Spleen (tissue), 7 donors: ENCODE measurements at regions not wholly inside any gene's neighbourhood (a gene's known extent, or its start where the extent isn't known, plus 50 kb on each side); places are given as distances from the start of the nearest gene placed in this dataset.

ENCODE experiments used
- POLR2A ChIP-seq, 3 donors: fragments of 450-650 bp; IDR thresholded peaks; one replicate each; pipeline ENCODE4 v1.5.1; 2017; ENCODE audit warnings: antibody characterized with exemption in 3 of 3, mild to moderate bottlenecking in 1 of 3
- TF ChIP-seq, protein P1 (sequence below), 11 experiments: fragments of 200-600 bp in 7 of 11; fragments of 450-650 bp in 4 of 11; sonication (generic) in 4 of 11; IDR thresholded peaks in 8 of 11; conservative IDR thresholded peaks in 3 of 11; 1 replicate in 7 of 11; 2 replicates in 4 of 11; pipeline versions ENCODE4 v1.4.0 to v1.8.0; 2016 to 2021; ENCODE audit warnings: antibody characterized with exemption in 11 of 11, inconsistent platforms in 4 of 11, mild to moderate bottlenecking in 1 of 11
- donor health status: DM: no; HTN: no; CAD: no; lungs with moderate emphysema.
- donor health status: DM: no; HTN: no; CAD: no.
- donor health status: DM: no; HTN: no; CAD: no.

DNA sequence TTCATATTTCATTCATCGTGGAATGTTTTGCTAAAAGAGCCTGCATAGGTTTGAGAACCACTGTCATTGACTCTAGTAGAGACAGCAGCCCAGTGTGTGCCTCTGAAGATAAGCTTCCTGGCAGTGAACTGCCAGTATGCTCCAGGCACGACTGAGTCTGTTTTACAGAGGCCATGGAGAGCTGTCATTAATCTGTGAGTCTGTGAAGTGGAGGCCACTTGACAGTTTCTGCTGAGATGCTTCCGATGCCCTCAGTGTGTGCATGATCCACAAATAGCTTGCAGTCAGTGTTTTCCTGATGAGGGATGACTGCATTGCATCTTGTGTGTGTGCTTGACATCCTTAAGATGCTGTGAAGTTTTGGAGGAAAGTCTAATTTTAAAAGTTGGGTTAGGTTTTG is 162.2 kb downstream of the PFKFB3 start:
- TF ChIP-seq, protein P1, sequence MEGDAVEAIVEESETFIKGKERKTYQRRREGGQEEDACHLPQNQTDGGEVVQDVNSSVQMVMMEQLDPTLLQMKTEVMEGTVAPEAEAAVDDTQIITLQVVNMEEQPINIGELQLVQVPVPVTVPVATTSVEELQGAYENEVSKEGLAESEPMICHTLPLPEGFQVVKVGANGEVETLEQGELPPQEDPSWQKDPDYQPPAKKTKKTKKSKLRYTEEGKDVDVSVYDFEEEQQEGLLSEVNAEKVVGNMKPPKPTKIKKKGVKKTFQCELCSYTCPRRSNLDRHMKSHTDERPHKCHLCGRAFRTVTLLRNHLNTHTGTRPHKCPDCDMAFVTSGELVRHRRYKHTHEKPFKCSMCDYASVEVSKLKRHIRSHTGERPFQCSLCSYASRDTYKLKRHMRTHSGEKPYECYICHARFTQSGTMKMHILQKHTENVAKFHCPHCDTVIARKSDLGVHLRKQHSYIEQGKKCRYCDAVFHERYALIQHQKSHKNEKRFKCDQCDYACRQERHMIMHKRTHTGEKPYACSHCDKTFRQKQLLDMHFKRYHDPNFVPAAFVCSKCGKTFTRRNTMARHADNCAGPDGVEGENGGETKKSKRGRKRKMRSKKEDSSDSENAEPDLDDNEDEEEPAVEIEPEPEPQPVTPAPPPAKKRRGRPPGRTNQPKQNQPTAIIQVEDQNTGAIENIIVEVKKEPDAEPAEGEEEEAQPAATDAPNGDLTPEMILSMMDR (IDR thresholded peaks at IDR 0.05 in 8 of 11, conservative IDR thresholded peaks at IDR 0.05 in 3 of 11), result no peak
- no peak for TF ChIP-seq POLR2A (IDR thresholded peaks at IDR 0.05)
